Cardiac fibroblast (primary cell): ENCODE measurements at regions not wholly inside any gene's neighbourhood (a gene's known extent, or its start where the extent isn't known, plus 50 kb on each side); places are given as distances from the start of the nearest gene placed in this dataset.

Experiments
- DNase-seq, 2 donors: peaks; one replicate each; pipeline versions ENCODE4 v3.0.0 to v3.0.0-alpha.2; 2010; ENCODE audit warnings: low read depth in 2 of 2
- H3K4me3 ChIP-seq, 2 donors: replicated peaks in 1 of 2; 1 replicate in 1 of 2; 2 replicates in 1 of 2; pipeline ENCODE4 v1.5.1; 2011; ENCODE audit warnings: low read depth in 2 of 2, low read length in 2 of 2, mild to moderate bottlenecking in 2 of 2, moderate library complexity in 1 of 2
- CTCF ChIP-seq: IDR thresholded peaks from one replicate; pipeline ENCODE4 v1.5.1; 2011; ENCODE audit warnings: low read depth, mild to moderate bottlenecking, low read length, inconsistent platforms

DNA sequence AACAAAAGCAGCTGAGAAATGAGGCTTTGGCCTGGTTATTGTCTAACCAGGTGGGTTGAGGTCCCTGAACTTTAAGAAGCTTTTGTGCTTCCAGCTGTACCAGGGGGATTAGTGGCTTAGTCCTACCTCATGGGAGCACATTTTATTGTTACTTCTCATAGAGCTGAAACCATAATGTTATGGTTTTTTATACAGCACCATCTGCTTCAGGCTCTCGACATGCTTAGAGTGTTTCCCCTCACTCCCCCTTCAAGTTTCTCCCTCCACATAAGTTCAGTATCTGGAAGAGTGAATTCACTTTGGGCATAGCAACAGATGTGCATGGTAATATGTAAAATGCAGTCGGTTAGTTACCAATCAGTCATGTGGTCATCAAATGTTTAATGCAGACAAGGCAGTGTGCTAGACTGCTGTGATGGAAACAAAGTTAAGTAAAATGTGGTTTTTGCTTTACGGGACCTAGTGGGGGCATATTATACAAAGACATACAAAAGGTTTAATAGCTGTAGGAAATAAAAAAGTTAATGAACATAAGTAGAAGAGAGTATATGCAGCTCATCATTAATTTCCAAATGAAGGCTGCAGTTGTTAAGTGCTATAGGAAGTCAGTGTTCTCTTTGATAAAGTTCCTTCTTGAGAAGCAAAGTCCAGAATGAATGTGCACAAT is 95.9 kb upstream of the SPRY4 start:
- no peak for DNase-seq
- H3K4me3 ChIP-seq, result no peak overlapping the region
- TF ChIP-seq CTCF, result no peak

GRCh38 chr5:142412581-142412980 is 87.8 kb upstream of the SPRY4 start:
- DNase-seq, result no peak
- no peak for TF ChIP-seq CTCF
- H3K4me3 ChIP-seq, result no peak overlapping the region

- no peak for TF ChIP-seq CTCF
- DNase-seq, result no peak
Measured at GRCh38 chr5:142411656-142412425, 87.0 kb upstream of the SPRY4 start.

GRCh38 chr5:142411103-142411502 is 86.3 kb upstream of the SPRY4 start:
- DNase-seq, result no peak
- TF ChIP-seq CTCF, result no peak

More at GRCh38 chr5:142411656-142412425, 87.0 kb upstream of the SPRY4 start:
- no peak overlapping the region for H3K4me3 ChIP-seq

DNA sequence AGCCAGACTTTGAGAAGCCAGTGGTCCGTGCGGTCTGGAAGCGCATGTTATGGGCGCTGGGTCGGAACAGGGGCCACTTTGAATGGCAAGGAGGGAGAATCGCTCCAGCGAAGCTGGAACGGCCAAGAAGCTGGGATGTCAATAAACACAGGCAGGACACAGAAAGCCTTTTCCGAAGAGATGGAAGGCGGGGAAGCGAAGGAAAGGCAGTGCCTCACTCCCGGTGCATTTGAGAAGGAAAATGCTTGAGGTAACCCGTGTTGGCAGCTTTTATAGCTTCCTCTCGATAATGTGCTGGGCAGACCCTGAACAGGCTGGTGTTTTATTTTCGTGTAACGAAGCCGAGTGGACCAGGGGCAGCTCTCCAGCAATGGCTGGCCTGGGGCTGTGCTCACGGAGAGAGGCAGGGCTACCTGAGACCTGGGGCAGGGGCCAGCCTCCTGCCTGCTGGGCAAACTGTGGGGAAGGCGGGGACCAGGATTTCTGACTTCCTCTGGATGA is 84.2 kb upstream of the SPRY4 start:
- no peak for DNase-seq
- no peak overlapping the region for H3K4me3 ChIP-seq
- no peak for TF ChIP-seq CTCF

More at GRCh38 chr5:142411103-142411502, 86.3 kb upstream of the SPRY4 start:
- H3K4me3 ChIP-seq, result no peak overlapping the region

- DNase-seq, result no peak
- TF ChIP-seq CTCF, result no peak
- no peak overlapping the region for H3K4me3 ChIP-seq
Measured at GRCh38 chr5:142408536-142408935, 83.7 kb upstream of the SPRY4 start.
